ENCODE measurements at regions not wholly inside any gene's neighbourhood (a gene's known extent, or its start where the extent isn't known, plus 50 kb on each side); places are given as distances from the start of the nearest gene placed in this dataset.

DNA sequence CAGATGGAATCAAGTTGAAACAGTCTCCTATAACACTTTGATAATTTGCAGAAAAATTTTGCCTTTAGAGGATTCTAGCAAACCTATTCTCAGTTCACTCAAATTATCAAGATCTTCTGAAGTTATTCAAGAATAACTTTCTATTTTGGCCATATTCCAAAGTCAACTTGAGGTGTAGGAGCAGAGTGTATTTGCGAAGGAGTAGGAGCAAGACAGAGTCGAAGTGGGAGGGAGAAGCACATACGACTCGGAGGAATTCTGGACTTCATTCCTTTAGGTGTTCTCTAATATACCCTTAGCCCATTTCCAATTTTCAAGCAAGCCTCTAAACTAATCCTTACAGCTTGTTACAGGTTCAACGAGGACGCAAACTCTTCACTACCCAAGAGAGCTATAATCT, 252.9 kb downstream of the GPM6A start:
- no peaks in the 10 kb centered on the region for H3K79me2 ChIP-seq (ENCODE audit: control insufficient read depth in 1 of 2, insufficient read depth in 2 of 2, low read length in 2 of 2)
- DNase-seq (ENCODE audit: low read depth in 1 of 2, low spot score in 2 of 2) (no peak), FAIRE-seq (peak; percentile 58)
- H4K20me1 ChIP-seq (replicated peaks in 1 of 2; ENCODE audit: control insufficient read depth in 1 of 2, insufficient read depth in 2 of 2, low read length in 2 of 2) = no peaks in the 10 kb centered on the region
- H3K27ac ChIP-seq (ENCODE audit: low read depth, low read length) = no peak overlapping the region
- WGBS, 2 experiments (ENCODE audit: extremely low coverage in 1 of 2, insufficient coverage in 1 of 2, insufficient read length in 1 of 2, insufficient replicate concordance in 2 of 2, low coverage in 1 of 2, low lambda C conversion rate in 2 of 2, missing lambda C conversion rate in 1 of 2) = 91% methylated on average over 6 of the region's 6 CpGs; no CpG with 5 or more reads in 1 of the 2 experiments
- H3K4me3 ChIP-seq (ENCODE audit: extremely low read depth in 1 of 4, insufficient read depth in 2 of 4, low read depth in 3 of 4, low read length in 4 of 4) = no peak overlapping the region
- no peak overlapping the region for H2BK12ac ChIP-seq (ENCODE audit: low read depth, low read length)
- H3K9me3 ChIP-seq (ENCODE audit: insufficient read depth in 2 of 2, low read depth in 1 of 2, low read length in 1 of 2) = no peaks in the 10 kb centered on the region
- H3K14ac ChIP-seq (ENCODE audit: insufficient read length) = no peak overlapping the region
- peak overlapping the region; percentile 35 for H2BK120ac ChIP-seq (replicated peaks; ENCODE audit: low read depth, low read length)
- POLR2A ChIA-PET (ENCODE audit: partially characterized antibody) = no interaction called here
- no peak overlapping the region for H4K8ac ChIP-seq (ENCODE audit: extremely low read depth, insufficient read depth, low read length)
- H3K18ac ChIP-seq (ENCODE audit: extremely low read depth, low read length) = no peak overlapping the region
- H3K56ac ChIP-seq (replicated peaks; ENCODE audit: insufficient read length, low read depth, low read length) = no peak overlapping the region
- no peaks in the 10 kb centered on the region for H3K36me3 ChIP-seq (ENCODE audit: control insufficient read depth in 2 of 4, insufficient read depth in 4 of 4, low read length in 3 of 4)
- H2AK5ac ChIP-seq (ENCODE audit: low read depth, low read length) = no peak overlapping the region
- H2BK20ac ChIP-seq (ENCODE audit: low read length) = no peak overlapping the region
- no peaks in the 10 kb centered on the region for H3K23me2 ChIP-seq (ENCODE audit: low read depth, low read length)
- no peak overlapping the region for H2BK15ac ChIP-seq (ENCODE audit: low read length)
- H4K91ac ChIP-seq (replicated peaks; ENCODE audit: insufficient read length, low read length) = no peak overlapping the region
- no peak overlapping the region for H2BK5ac ChIP-seq (ENCODE audit: low read depth, low read length)
- no peaks in the 10 kb centered on the region for H3K4me1 ChIP-seq (replicated peaks in 1 of 4; ENCODE audit: control insufficient read depth in 3 of 4, insufficient read depth in 4 of 4, low read length in 3 of 4)
- H3K4ac ChIP-seq (replicated peaks; ENCODE audit: insufficient read length, low read depth, low read length) = no peak overlapping the region
- H4K5ac ChIP-seq (ENCODE audit: insufficient read length, low read depth, low read length) = no peak overlapping the region
- CTCF ChIA-PET (ENCODE audit: partially characterized antibody) = interaction anchor here (0.9 kb wide), 1 partner anchor 334 kb away, joined by 3 read pairs; no protein-coding TSS in a partner anchor
- H3K79me1 ChIP-seq (ENCODE audit: low read depth, low read length) = no peaks in the 10 kb centered on the region
- no peak for TF ChIP-seq EP300 (IDR thresholded peaks at IDR 0.05; ENCODE audit: borderline replicate concordance in 1 of 2, low read depth in 2 of 2, low read length in 2 of 2)
- TF ChIP-seq RBBP5 (IDR thresholded peaks at IDR 0.05; ENCODE audit: borderline replicate concordance, low read depth, low read length) = no peak
- no peak for TF ChIP-seq KDM4A (IDR thresholded peaks at IDR 0.05; ENCODE audit: low read depth, low read length, severe bottlenecking)
- TF ChIP-seq GABPA (IDR thresholded peaks at IDR 0.05; ENCODE audit: borderline replicate concordance, insufficient read depth, low read length) = no peak
- TF ChIP-seq POLR2A (IDR thresholded peaks at IDR 0.05; ENCODE audit: control extremely low read depth in 1 of 2, low read depth in 2 of 2, low read length in 2 of 2) = no peak
- TF ChIP-seq, protein P1, sequence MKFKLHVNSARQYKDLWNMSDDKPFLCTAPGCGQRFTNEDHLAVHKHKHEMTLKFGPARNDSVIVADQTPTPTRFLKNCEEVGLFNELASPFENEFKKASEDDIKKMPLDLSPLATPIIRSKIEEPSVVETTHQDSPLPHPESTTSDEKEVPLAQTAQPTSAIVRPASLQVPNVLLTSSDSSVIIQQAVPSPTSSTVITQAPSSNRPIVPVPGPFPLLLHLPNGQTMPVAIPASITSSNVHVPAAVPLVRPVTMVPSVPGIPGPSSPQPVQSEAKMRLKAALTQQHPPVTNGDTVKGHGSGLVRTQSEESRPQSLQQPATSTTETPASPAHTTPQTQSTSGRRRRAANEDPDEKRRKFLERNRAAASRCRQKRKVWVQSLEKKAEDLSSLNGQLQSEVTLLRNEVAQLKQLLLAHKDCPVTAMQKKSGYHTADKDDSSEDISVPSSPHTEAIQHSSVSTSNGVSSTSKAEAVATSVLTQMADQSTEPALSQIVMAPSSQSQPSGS (IDR thresholded peaks at IDR 0.05; ENCODE audit: low read length) = no peak
- TF ChIP-seq GTF2F1 (IDR thresholded peaks at IDR 0.05; ENCODE audit: borderline replicate concordance, low read depth, low read length) = no peak
- no peak overlapping the region for H3K9ac ChIP-seq (replicated peaks in 1 of 4; ENCODE audit: extremely low read depth in 1 of 4, low read depth in 3 of 4, low read length in 3 of 4)
- no peak overlapping the region for H3K4me2 ChIP-seq (ENCODE audit: insufficient read depth in 1 of 2, low read depth in 2 of 2, low read length in 2 of 2)
- no peaks in the 10 kb centered on the region for H3K27me3 ChIP-seq (replicated peaks in 1 of 4; ENCODE audit: control insufficient read depth in 3 of 4, extremely low read depth in 1 of 4, insufficient read depth in 3 of 4, low read length in 3 of 4)
- no peak overlapping the region for H2AFZ ChIP-seq (ENCODE audit: low read length)
- H3K23ac ChIP-seq (ENCODE audit: insufficient read length) = no peak overlapping the region

Measured in H1 (cell line).